ENCODE measurements at regions not wholly inside any gene's neighbourhood (a gene's known extent, or its start where the extent isn't known, plus 50 kb on each side); places are given as distances from the start of the nearest gene placed in this dataset.
"Not testable (repeated sequence)": the region's sequence is repeated elsewhere in the genome, so short reads cannot be mapped to it uniquely, and the experiment has no call there.

GRCh38 chr11:100586361-100587101 is 100.6 kb upstream of the ARHGAP42 start:
- Histone ChIP-seq H3K4me3 (ENCODE audit: low read length) (no peak overlapping the region), H3K27ac (ENCODE audit: low read length) (no peak overlapping the region), H3K27me3 (ENCODE audit: control insufficient read depth, insufficient read depth, low read length) (no peaks in the 10 kb centered on the region), H3K36me3 (ENCODE audit: control insufficient read depth, low read depth, low read length) (no peaks in the 10 kb centered on the region), H3K9me3 (ENCODE audit: control insufficient read depth, low read depth, low read length) (no peaks in the 10 kb centered on the region), H3K4me1 (ENCODE audit: control insufficient read depth, low read depth, low read length) (no peaks in the 10 kb centered on the region), H3K9ac (ENCODE audit: low read length) (no peak overlapping the region)

- Histone ChIP-seq H3K9me3 (ENCODE audit: control insufficient read depth, low read depth, low read length) (no peaks in the 10 kb centered on the region), H3K36me3 (ENCODE audit: control insufficient read depth, low read depth, low read length) (no peaks in the 10 kb centered on the region), H3K27me3 (ENCODE audit: control insufficient read depth, insufficient read depth, low read length) (no peaks in the 10 kb centered on the region), H3K9ac (ENCODE audit: low read length) (no peak overlapping the region), H3K27ac (ENCODE audit: low read length) (no peak overlapping the region), H3K4me1 (ENCODE audit: control insufficient read depth, low read depth, low read length) (no peaks in the 10 kb centered on the region), H3K4me3 (ENCODE audit: low read length) (no peak overlapping the region)
Measured at GRCh38 chr11:100592619-100593260, 94.3 kb upstream of the ARHGAP42 start.

GRCh38 chr11:100593291-100593690 is 93.8 kb upstream of the ARHGAP42 start:
- H3K4me3 ChIP-seq (ENCODE audit: low read length): no peak overlapping the region
- H3K4me1 ChIP-seq (ENCODE audit: control insufficient read depth, low read depth, low read length): no peaks in the 10 kb centered on the region
- no peaks in the 10 kb centered on the region for H3K9me3 ChIP-seq (ENCODE audit: control insufficient read depth, low read depth, low read length)
- no peak overlapping the region for H3K27ac ChIP-seq (ENCODE audit: low read length)
- H3K27me3 ChIP-seq (ENCODE audit: control insufficient read depth, insufficient read depth, low read length): no peaks in the 10 kb centered on the region
- H3K9ac ChIP-seq (ENCODE audit: low read length): no peak overlapping the region
- H3K36me3 ChIP-seq (ENCODE audit: control insufficient read depth, low read depth, low read length): no peaks in the 10 kb centered on the region

GRCh38 chr11:100594320-100594719 is 92.8 kb upstream of the ARHGAP42 start:
- Histone ChIP-seq H3K36me3 (ENCODE audit: control insufficient read depth, low read depth, low read length) (no peaks in the 10 kb centered on the region), H3K4me3 (ENCODE audit: low read length) (no peak overlapping the region), H3K4me1 (ENCODE audit: control insufficient read depth, low read depth, low read length) (no peaks in the 10 kb centered on the region), H3K27me3 (ENCODE audit: control insufficient read depth, insufficient read depth, low read length) (no peaks in the 10 kb centered on the region), H3K9me3 (ENCODE audit: control insufficient read depth, low read depth, low read length) (no peaks in the 10 kb centered on the region), H3K27ac (ENCODE audit: low read length) (no peak overlapping the region), H3K9ac (ENCODE audit: low read length) (no peak overlapping the region)

DNA sequence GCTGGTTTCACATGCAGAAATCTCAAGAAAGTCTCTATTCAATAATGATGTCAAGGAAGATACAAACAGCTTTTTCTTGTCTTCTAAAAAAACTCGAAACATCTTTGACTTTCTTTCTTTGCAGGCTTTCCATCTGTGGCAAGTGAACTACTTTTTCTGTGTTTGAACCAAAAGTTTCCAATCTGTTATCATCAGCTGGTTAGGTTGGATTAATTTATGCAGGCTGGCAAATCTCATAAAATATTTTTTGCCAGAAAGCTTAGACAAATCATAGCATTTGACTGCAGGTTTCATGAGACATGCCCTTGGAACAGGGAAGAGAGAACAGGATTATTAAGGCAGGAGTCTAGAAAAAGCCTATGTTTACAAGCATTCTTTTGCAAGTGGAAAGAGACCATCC is 86.1 kb upstream of the ARHGAP42 start:
- no peaks in the 10 kb centered on the region for H3K27me3 ChIP-seq (ENCODE audit: control insufficient read depth, insufficient read depth, low read length)
- H3K27ac ChIP-seq (ENCODE audit: low read length): no peak overlapping the region
- H3K9ac ChIP-seq (ENCODE audit: low read length): no peak overlapping the region
- H3K4me3 ChIP-seq (ENCODE audit: low read length): no peak overlapping the region
- H3K4me1 ChIP-seq (ENCODE audit: control insufficient read depth, low read depth, low read length): no peaks in the 10 kb centered on the region
- no peaks in the 10 kb centered on the region for H3K9me3 ChIP-seq (ENCODE audit: control insufficient read depth, low read depth, low read length)
- no peaks in the 10 kb centered on the region for H3K36me3 ChIP-seq (ENCODE audit: control insufficient read depth, low read depth, low read length)

GRCh38 chr11:100602716-100603115 is 84.4 kb upstream of the ARHGAP42 start:
- Histone ChIP-seq H3K9me3 (ENCODE audit: control insufficient read depth, low read depth, low read length) (no peaks in the 10 kb centered on the region), H3K36me3 (ENCODE audit: control insufficient read depth, low read depth, low read length) (no peaks in the 10 kb centered on the region), H3K27ac (ENCODE audit: low read length) (no peak overlapping the region), H3K4me3 (ENCODE audit: low read length) (no peak overlapping the region), H3K4me1 (ENCODE audit: control insufficient read depth, low read depth, low read length) (no peaks in the 10 kb centered on the region), H3K9ac (ENCODE audit: low read length) (no peak overlapping the region), H3K27me3 (ENCODE audit: control insufficient read depth, insufficient read depth, low read length) (no peaks in the 10 kb centered on the region)

- H3K27ac ChIP-seq (ENCODE audit: low read length); H3K4me3 ChIP-seq (ENCODE audit: low read length); H3K4me1 ChIP-seq (ENCODE audit: control insufficient read depth, low read depth, low read length); H3K9ac ChIP-seq (ENCODE audit: low read length); H3K27me3 ChIP-seq (ENCODE audit: control insufficient read depth, insufficient read depth, low read length); H3K9me3 ChIP-seq (ENCODE audit: control insufficient read depth, low read depth, low read length); H3K36me3 ChIP-seq (ENCODE audit: control insufficient read depth, low read depth, low read length): not testable (repeated sequence)
Measured at GRCh38 chr11:100607761-100608160, 79.3 kb upstream of the ARHGAP42 start.

GRCh38 chr11:100612766-100613165 is 74.3 kb upstream of the ARHGAP42 start:
- Histone ChIP-seq H3K27ac (ENCODE audit: low read length) (no peak overlapping the region), H3K9ac (ENCODE audit: low read length) (no peak overlapping the region), H3K36me3 (ENCODE audit: control insufficient read depth, low read depth, low read length) (no peaks in the 10 kb centered on the region), H3K4me1 (ENCODE audit: control insufficient read depth, low read depth, low read length) (no peaks in the 10 kb centered on the region), H3K9me3 (ENCODE audit: control insufficient read depth, low read depth, low read length) (no peaks in the 10 kb centered on the region), H3K27me3 (ENCODE audit: control insufficient read depth, insufficient read depth, low read length) (no peaks in the 10 kb centered on the region), H3K4me3 (ENCODE audit: low read length) (no peak overlapping the region)

GRCh38 chr11:100618914-100619313 is 68.2 kb upstream of the ARHGAP42 start:
- no peak overlapping the region for H3K27ac ChIP-seq (ENCODE audit: low read length)
- H3K36me3 ChIP-seq (ENCODE audit: control insufficient read depth, low read depth, low read length): no peaks in the 10 kb centered on the region
- no peak overlapping the region for H3K4me3 ChIP-seq (ENCODE audit: low read length)
- H3K4me1 ChIP-seq (ENCODE audit: control insufficient read depth, low read depth, low read length): no peaks in the 10 kb centered on the region
- H3K27me3 ChIP-seq (ENCODE audit: control insufficient read depth, insufficient read depth, low read length): no peaks in the 10 kb centered on the region
- H3K9ac ChIP-seq (ENCODE audit: low read length): no peak overlapping the region
- H3K9me3 ChIP-seq (ENCODE audit: control insufficient read depth, low read depth, low read length): peaks cover 6% of the 10 kb centered on the region

DNA sequence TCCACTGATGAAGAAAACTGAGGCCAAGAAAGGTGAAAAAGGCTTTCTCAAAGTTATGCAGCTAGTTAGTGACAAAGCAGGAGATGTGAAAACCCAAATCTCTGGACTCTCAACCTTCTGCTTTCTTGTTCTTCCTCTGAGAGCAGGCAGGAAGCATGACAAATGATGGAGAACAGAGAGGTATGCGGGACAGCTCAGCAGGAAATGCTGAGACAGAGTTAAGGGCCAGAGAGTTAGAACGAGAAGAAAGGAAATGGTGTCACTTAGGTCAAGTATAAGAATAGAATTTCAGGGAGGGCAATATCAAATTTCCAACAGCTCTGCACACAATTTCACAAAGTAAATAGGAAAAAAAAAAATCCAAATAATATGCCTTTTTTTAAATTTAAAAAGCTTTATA is 67.6 kb upstream of the ARHGAP42 start:
- peaks cover 8% of the 10 kb centered on the region for H3K9me3 ChIP-seq (ENCODE audit: control insufficient read depth, low read depth, low read length)
- H3K36me3 ChIP-seq (ENCODE audit: control insufficient read depth, low read depth, low read length): no peaks in the 10 kb centered on the region
- no peaks in the 10 kb centered on the region for H3K27me3 ChIP-seq (ENCODE audit: control insufficient read depth, insufficient read depth, low read length)
- H3K27ac ChIP-seq (ENCODE audit: low read length): no peak overlapping the region
- H3K9ac ChIP-seq (ENCODE audit: low read length): no peak overlapping the region
- no peaks in the 10 kb centered on the region for H3K4me1 ChIP-seq (ENCODE audit: control insufficient read depth, low read depth, low read length)
- no peak overlapping the region for H3K4me3 ChIP-seq (ENCODE audit: low read length)

- no peaks in the 10 kb centered on the region for H3K27me3 ChIP-seq (ENCODE audit: control insufficient read depth, insufficient read depth, low read length)
- no peaks in the 10 kb centered on the region for H3K36me3 ChIP-seq (ENCODE audit: control insufficient read depth, low read depth, low read length)
- no peak overlapping the region for H3K27ac ChIP-seq (ENCODE audit: low read length)
- H3K9ac ChIP-seq (ENCODE audit: low read length): no peak overlapping the region
- no peaks in the 10 kb centered on the region for H3K4me1 ChIP-seq (ENCODE audit: control insufficient read depth, low read depth, low read length)
- peaks cover 8% of the 10 kb centered on the region for H3K9me3 ChIP-seq (ENCODE audit: control insufficient read depth, low read depth, low read length)
- H3K4me3 ChIP-seq (ENCODE audit: low read length): no peak overlapping the region
Measured at GRCh38 chr11:100622404-100622803, 64.7 kb upstream of the ARHGAP42 start.

DNA sequence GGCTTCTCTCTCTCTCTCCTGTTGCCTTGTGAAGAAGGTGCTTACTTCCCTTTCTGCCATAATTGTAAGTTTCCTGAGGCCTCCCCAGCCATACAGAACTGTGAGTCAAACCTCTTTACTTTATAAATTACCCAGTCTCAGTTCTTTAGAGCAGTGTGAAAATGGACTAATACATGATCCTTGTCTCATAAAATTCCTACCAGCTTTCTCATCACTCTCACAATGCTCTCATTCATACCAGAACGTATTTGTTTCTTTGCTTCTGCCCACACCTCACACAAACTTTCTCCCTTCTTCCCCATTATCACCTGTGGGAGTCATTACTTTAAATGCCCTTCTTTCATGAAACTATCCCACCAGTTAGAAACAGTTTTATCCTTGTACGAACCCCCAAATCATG is 62.7 kb upstream of the ARHGAP42 start:
- H3K9me3 ChIP-seq (ENCODE audit: control insufficient read depth, low read depth, low read length): peaks cover 8% of the 10 kb centered on the region
- no peaks in the 10 kb centered on the region for H3K36me3 ChIP-seq (ENCODE audit: control insufficient read depth, low read depth, low read length)
- H3K9ac ChIP-seq (ENCODE audit: low read length): no peak overlapping the region
- no peak overlapping the region for H3K4me3 ChIP-seq (ENCODE audit: low read length)
- H3K4me1 ChIP-seq (ENCODE audit: control insufficient read depth, low read depth, low read length): no peaks in the 10 kb centered on the region
- H3K27me3 ChIP-seq (ENCODE audit: control insufficient read depth, insufficient read depth, low read length): no peaks in the 10 kb centered on the region
- no peak overlapping the region for H3K27ac ChIP-seq (ENCODE audit: low read length)
